Stimulated activated naive CD4-positive, alpha-beta T cell (primary cell): ENCODE measurements at regions not wholly inside any gene's neighbourhood (a gene's known extent, or its start where the extent isn't known, plus 50 kb on each side); places are given as distances from the start of the nearest gene placed in this dataset.
"Not testable (repeated sequence)": the region's sequence is repeated elsewhere in the genome, so short reads cannot be mapped to it uniquely, and the experiment has no call there.

ENCODE experiments used
- DNase-seq, 6 experiments: peaks; one replicate each; lab custom pipeline; 2025; lab: John Stamatoyannopoulos, UW

DNA sequence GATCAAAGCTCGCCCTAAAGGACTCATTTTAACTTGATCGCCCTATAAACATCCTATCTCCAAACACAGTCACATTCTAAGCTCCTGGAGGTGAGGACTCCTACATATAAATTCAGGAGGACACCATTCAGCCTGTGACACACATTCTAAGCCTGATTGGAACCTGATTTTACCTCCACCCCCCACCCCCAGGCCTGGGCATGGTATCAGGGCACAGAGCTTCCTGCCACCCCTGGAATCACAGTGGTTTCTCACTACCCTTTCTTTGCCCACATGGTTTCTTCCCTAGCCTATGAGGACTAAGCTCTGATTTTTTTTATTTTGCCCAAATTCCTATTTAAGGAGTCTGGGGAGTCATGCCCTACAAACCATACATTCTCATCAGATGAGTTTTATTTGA, 428.1 kb upstream of the ID2 start:
- DNase-seq = no peak

DNA sequence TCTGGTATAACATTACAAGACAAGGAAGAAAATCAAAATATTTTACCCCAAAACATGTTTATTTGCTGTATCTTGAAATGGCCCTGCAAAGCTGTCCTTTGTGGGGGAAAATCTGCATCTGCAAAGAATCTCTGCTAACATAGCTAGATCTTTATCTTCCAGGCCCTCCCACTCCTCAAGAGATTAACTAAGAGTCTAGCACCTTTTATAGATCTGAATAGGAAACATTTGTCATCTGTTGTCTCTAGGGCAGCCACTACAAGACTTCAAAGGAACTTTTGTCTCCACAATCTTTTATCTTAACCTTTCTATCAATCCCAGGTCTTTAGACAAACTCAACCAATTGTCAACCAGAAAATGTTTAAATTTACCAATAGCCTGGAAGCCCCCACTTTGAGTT, 427.6 kb upstream of the ID2 start:
- DNase-seq = not testable (repeated sequence)

- no peak for DNase-seq
Observed at GRCh38 chr2:8254791-8255447, 426.9 kb upstream of the ID2 start.

- DNase-seq = no peak
Observed at GRCh38 chr2:8255448-8255800, 426.4 kb upstream of the ID2 start.

DNA sequence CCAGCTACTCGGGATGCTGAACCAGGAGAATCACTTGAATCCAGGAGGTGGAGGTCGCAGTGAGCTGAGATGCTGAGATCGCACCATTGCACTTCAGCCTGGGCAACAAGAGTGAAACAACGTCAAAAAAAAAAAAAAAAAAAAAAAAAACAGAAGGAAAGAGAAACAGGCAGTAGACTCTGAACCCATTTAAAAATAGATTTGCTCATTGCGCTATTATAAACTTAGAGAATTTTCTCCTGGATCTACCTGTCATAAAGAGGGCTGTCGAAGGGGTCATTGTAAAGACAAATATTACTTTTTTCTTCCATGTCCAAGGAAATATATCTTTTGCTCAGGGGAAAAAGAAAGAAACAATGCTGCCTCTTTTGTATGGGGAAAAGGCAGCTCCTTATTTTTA, 425.0 kb upstream of the ID2 start:
- no peak for DNase-seq

DNA sequence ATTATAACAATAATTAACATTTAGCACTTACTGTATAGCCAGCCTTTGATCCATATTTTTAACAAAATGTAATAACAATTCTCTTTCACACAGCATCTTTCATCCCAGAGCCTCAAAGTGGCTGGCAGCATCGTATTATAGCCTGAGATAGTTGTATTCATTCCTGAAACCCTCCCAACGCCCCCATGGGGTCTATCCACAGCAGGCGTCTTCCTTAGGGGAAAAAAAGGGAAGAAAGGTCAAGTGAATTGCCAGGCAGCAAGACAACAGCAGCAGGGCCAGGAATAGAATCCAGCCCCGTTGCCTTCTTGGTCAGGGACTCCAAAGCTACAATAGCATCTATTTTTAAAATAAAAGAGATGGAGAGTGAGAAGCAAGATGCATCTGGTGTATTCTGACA, 424.4 kb upstream of the ID2 start:
- no peak for DNase-seq

DNA sequence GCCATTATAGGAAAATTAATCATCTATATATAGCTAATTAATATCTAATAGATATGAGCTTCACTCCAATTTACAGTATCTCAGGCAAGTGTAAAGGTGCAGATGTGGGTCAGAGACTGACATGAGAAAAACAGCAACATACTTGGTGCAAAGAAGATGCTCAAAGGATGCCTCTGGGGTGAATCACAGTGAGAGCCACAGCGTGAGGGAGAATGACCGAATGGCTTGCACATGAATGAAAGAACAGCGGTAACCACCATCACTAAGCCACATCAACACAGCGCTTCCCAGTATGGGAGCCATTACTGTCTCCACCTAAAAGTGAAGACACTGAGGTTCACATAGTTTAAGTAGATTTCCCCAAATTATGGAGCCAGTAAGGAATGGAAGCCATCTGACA, 423.4 kb upstream of the ID2 start:
- DNase-seq = no peak

DNA sequence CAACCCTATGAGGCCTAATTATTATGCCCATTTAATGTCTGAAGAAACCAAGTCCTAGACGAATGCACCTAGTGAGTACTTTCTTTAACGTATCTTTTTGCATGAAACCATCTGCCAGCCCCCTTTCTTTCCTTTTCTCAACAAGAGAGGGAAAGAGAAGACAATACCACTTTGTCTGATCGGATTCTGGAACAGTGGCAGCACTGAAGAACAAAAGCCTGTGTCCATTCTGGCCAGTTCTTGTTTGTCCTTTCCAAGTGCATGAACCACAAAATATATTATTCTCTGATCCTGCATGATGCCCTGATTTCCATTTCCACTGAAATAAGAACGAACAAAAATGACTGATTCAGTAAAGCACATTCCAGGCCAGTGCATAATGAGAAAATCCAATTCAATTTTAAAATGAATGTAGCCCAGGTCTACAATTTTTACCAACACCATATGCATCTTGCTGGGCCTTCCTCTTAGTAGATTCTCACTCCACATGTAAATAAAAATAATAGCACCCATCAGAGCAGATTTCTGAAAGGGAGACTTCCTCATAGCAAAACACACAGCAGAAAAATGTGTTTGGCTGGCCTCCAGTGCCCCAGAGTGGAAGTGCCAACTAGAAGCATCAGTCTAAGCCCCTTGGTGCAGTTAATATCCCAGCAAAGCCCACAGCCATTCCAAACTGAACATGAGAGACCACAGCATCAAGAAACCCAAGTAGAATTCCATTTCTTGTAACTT, 422.6 kb upstream of the ID2 start:
- DNase-seq = no peak

DNA sequence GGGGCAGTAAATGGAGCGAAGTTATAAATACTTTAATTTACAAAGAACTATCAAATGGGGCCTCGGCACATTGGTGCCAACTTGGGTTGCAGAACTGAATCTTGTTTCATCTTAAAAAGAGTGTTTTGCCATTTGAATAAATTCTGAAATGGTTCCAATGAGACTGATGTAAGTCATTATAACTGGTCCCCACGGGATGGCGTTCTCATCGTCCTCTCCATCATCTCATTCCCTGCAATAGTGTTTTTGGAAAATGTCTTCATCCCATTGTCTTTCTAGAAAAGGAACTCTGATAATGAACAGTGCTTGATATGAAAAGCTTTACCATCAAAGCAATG, 422.0 kb upstream of the ID2 start:
- no peak for DNase-seq

GRCh38 chr2:8260213-8260612, 421.6 kb upstream of the ID2 start:
- DNase-seq = no peak

DNA sequence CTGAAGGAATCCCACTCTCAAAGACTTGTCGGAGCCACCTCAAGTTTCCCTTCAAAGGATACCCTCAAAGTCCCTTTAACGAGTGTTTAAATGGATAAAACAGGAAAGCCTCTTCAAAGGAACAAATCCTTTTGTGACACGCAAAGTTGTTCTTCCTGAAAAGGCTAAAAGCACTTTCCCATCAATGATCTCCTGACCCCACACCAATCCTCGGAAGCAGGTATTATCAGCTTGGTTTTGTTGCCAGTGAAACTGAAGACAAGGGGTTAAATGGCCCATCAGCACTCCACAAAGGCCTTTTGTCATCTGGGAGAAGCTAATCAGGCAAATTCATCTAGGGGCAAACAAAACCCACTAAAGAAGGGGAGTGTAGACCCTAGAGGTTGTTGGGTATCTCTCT, 418.0 kb upstream of the ID2 start:
- no peak for DNase-seq

DNA sequence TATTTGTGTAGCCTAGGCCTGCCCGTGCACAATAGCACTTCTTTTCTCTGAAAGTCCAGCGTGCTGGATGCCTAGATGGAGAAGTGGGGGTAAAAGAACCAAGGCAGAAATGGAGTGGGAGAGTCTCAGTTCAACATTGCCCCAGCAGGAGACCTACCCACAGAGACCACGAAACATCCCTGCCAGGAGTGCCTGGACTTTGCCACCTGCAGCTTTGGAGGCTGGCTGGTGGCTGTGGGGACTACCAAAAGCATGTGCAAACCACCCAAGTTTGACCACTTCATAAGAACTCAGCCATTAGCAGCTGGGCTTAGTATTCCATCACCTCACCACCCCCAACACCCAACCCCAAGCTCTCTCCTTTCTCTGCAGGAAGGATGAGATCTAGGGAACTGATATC, 416.9 kb upstream of the ID2 start:
- DNase-seq = no peak

- DNase-seq = no peak
Observed at GRCh38 chr2:8265476-8266226, 416.2 kb upstream of the ID2 start.

GRCh38 chr2:8266563-8266962, 415.3 kb upstream of the ID2 start:
- DNase-seq = no peak

GRCh38 chr2:8267048-8267447, 414.8 kb upstream of the ID2 start:
- no peak for DNase-seq

- DNase-seq = no peak
Observed at GRCh38 chr2:8267721-8268120, 414.1 kb upstream of the ID2 start.

DNA sequence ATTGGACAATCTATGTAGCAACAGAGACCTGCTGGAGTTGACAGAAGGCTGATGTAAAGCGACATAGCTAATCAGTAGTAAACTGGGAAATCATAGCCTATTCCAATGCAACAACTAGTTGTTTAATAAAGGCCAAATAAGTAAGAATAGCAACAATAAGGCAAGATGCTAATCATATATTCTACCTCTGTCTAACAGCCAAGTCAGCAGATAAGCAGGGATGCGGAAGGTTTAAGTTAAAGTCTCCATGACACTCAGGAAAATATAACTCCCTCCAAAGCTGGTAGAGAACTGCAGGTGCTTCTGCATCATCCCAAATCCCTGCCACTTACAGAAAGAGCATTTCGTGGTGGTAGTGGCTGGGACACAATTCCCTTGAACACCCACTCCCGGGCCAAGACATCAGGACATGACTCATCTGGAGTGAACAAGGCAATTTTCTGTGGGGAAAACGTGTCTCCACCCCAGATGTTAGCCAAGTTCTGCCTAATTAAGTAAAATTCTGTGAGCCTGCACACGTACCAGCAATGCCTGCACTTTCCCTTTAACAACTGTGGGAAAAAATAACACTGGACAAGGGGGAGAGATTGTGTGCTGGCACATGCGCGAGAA, 413.6 kb upstream of the ID2 start:
- DNase-seq = no peak

GRCh38 chr2:8270699-8271098, 411.2 kb upstream of the ID2 start:
- DNase-seq = no peak

DNA sequence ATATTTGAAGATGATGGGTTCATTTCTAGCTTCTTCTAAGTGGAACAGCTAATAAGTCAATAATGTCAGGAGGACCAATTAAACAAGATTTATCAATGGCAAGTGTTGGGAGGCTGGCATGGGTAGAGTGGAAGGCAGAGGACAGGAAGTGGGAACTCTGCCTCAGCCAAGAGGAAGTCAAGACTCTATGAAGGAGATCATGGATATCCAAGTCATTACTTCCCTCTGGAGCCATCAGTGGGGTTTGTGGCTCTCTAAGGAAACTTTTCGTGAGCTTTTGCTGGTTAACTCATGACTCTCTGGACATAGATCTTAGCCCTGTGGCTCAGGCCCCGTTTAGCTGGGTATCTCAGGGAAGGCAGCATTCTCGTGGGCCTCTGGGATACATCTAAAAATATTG, 410.4 kb upstream of the ID2 start:
- no peak for DNase-seq

GRCh38 chr2:8276026-8276425, 405.8 kb upstream of the ID2 start:
- DNase-seq = no peak

DNA sequence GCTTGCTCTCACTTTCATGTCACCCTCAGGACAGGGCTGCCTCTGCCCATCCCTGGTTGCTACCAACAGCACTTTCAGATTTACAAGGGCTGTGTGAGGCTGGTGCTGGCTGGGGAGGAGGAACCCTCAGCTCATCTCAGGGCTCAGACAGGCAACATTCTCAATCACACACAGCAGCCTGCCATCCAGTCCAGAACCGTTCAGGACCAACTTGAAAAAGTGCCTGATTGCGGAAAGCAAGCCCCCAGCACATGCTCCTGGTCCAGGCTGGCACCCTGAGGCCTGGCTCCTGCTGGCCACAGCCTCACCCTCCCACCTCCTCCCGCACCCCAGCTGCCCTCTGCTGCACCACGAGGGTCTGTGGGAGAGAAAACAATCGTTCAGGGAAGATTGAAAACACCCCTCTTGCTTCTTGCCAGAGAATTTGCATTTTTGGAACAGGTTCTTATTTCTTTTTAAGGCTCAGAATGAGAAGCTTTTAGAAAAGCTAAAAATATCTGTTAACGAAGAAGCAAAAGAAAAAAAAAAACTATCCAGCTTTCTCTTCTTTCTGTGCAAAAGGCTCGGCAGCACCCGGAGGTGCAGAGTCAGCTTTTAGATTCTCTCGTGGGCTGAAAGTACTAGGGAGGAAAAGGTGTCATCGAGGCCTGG, 403.8 kb upstream of the ID2 start:
- no peak for DNase-seq

DNA sequence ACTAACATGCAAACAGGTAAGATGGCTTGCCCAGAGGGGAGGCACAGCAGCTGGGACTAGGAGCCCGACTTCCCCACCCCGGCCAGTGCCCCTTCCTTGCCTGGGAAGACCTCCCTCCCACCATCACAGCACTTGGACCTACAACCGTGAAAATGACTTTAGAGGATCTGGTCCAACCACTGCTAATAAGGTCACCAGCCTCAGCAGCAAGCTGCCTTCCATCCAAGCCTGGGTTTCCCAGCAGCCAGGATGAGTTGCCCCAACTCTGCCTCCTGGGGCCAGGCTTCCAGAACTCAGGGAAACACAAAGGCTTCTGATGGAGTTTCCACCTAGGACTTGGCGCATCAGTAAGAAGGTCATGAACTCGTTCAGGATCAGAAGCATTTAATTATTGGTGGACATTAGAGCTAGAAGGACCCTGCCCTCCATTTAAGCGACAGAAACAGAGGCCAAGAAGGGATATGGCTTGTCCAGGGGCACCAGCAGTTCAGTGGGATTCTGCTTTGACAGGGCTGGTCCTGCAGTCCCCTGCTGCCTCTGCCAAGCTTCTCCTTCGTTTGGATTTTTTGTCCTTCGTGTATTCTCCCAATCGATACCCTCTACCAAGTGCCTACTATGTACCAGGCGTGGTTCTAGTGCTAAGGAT, 403.0 kb upstream of the ID2 start:
- DNase-seq = no peak
